OCI-LY1 (cell line): ENCODE measurements at regions not wholly inside any gene's neighbourhood (a gene's known extent, or its start where the extent isn't known, plus 50 kb on each side); places are given as distances from the start of the nearest gene placed in this dataset.
"Not testable (repeated sequence)": the region's sequence is repeated elsewhere in the genome, so short reads cannot be mapped to it uniquely, and the experiment has no call there.

Experiments used
- EZH2 ChIP-seq: fragments of 200-600 bp; sonication (generic), shearing (Covaris generic); IDR thresholded peaks from 2 replicates; pipeline ENCODE4 v1.8.0; 2017; ENCODE audit warnings: borderline replicate concordance, mixed run types, mild to moderate bottlenecking, antibody characterized with exemption, low read length, moderate library complexity, mixed read lengths
- TF ChIP-seq, protein P1 (sequence below): fragments of 200-600 bp; sonication (generic), shearing (Covaris generic); IDR thresholded peaks from 2 replicates; pipeline ENCODE4 v1.5.1; 2017; ENCODE audit warnings: mild to moderate bottlenecking, antibody characterized with exemption, low read length, moderate library complexity, mixed read lengths

GRCh38 chr2:72073373-72073772 lies 74.3 kb downstream of the CYP26B1 start:
- TF ChIP-seq, protein P1, sequence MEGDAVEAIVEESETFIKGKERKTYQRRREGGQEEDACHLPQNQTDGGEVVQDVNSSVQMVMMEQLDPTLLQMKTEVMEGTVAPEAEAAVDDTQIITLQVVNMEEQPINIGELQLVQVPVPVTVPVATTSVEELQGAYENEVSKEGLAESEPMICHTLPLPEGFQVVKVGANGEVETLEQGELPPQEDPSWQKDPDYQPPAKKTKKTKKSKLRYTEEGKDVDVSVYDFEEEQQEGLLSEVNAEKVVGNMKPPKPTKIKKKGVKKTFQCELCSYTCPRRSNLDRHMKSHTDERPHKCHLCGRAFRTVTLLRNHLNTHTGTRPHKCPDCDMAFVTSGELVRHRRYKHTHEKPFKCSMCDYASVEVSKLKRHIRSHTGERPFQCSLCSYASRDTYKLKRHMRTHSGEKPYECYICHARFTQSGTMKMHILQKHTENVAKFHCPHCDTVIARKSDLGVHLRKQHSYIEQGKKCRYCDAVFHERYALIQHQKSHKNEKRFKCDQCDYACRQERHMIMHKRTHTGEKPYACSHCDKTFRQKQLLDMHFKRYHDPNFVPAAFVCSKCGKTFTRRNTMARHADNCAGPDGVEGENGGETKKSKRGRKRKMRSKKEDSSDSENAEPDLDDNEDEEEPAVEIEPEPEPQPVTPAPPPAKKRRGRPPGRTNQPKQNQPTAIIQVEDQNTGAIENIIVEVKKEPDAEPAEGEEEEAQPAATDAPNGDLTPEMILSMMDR: not testable (repeated sequence)
- TF ChIP-seq EZH2: not testable (repeated sequence)
